ENCODE measurements at regions not wholly inside any gene's neighbourhood (a gene's known extent, or its start where the extent isn't known, plus 50 kb on each side); places are given as distances from the start of the nearest gene placed in this dataset.
A peak's percentile ranks its signal among the peaks of the same experiment; 100 is the strongest.

- no peaks in the 10 kb centered on the region for H3K36me3 ChIP-seq (ENCODE audit: control insufficient read depth, insufficient read depth, low read length, severe bottlenecking)
These were observed 53.8 kb downstream of the IER5 start for GRCh38 chr1:181142096-181142958.

DNA sequence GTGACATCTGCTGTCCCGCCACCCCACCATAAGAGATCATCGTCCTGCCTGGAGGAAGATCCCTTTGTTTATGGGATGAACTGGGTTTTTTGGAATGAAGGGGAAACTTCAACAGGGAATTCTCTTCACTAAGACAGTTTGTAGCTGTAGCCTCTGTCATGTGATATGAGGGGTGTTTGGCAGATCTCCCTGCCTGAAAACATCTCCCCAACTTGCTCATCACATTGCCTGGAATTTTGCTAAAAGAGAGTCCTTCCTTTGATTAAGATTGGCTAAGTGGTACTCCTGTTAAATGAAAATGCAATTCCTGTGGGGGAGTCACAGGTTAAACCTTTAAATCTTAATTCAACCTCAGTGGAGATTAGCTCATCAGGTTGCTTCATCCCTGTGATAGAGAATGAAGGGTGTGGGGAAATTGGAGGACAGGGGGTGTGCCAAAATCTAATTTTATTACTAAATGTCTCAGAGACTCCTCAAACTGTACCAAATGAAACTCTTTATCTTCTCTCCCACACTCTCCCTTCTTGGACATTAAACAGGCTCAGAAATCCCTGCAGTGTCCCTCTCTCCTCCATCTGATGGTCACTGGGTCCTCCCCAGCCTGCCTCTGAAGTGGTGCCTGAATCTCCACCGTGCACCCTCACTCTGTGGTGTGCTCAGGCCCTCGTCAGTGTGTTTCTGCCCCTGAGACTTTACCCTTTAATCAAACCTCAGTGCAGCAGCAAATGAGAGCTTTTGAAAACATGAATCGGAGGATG is 54.8 kb downstream of the IER5 start:
- no peak for DNase-seq (ENCODE audit: low read depth)
- no peaks in the 10 kb centered on the region for H3K27me3 ChIP-seq (replicated peaks; ENCODE audit: control insufficient read depth, insufficient read depth, low read length)
- no peak overlapping the region for H3K9ac ChIP-seq (ENCODE audit: low read length)
- H3K36me3 ChIP-seq (ENCODE audit: control insufficient read depth, insufficient read depth, low read length, severe bottlenecking), result no peaks in the 10 kb centered on the region
- peaks cover 7% of the 10 kb centered on the region for H3K9me3 ChIP-seq (ENCODE audit: control insufficient read depth, low read length)
- peaks cover 34% of the 10 kb centered on the region for H3K4me1 ChIP-seq (ENCODE audit: control insufficient read depth, insufficient read depth, low read length)
- H3K4me3 ChIP-seq (ENCODE audit: low read length), result no peak overlapping the region

More at GRCh38 chr1:181142096-181142958, 53.8 kb downstream of the IER5 start:
- Histone ChIP-seq H3K9ac (ENCODE audit: low read length) (peak overlapping the region; percentile 75), H3K4me3 (ENCODE audit: low read length) (peak overlapping the region; percentile 65), H3K9me3 (ENCODE audit: control insufficient read depth, low read length) (peaks cover 7% of the 10 kb centered on the region), H3K27me3 (replicated peaks; ENCODE audit: control insufficient read depth, insufficient read depth, low read length) (no peaks in the 10 kb centered on the region), H3K4me1 (ENCODE audit: control insufficient read depth, insufficient read depth, low read length) (peaks cover 34% of the 10 kb centered on the region)
- DNase-seq (ENCODE audit: low read depth), result peak; percentile 94

DNA sequence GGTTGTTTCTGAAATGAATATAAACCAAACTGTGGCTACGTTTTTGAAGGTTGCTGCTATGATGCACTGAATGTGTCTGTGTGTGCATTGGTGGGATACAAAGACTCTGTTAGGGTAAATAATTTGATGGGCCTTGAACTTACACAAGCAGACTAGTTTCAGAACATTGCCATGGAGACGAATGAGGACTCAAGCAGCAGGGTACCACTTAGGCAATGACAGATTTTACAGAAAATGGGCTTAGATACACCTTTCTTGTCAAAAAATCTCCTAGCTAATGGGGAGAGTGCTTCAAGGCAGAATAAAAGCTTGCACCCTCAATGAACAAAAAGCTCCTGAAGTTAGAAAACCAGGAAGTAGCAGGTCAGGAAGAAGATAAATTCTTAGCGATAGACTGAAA is 55.7 kb downstream of the IER5 start:
- no peaks in the 10 kb centered on the region for H3K36me3 ChIP-seq (ENCODE audit: control insufficient read depth, insufficient read depth, low read length, severe bottlenecking)
- H3K27me3 ChIP-seq (replicated peaks; ENCODE audit: control insufficient read depth, insufficient read depth, low read length), result no peaks in the 10 kb centered on the region
- no peak for DNase-seq (ENCODE audit: low read depth)
- no peak overlapping the region for H3K9ac ChIP-seq (ENCODE audit: low read length)
- H3K4me3 ChIP-seq (ENCODE audit: low read length), result no peak overlapping the region
- H3K4me1 ChIP-seq (ENCODE audit: control insufficient read depth, insufficient read depth, low read length), result peaks cover 34% of the 10 kb centered on the region
- peaks cover 7% of the 10 kb centered on the region for H3K9me3 ChIP-seq (ENCODE audit: control insufficient read depth, low read length)

DNA sequence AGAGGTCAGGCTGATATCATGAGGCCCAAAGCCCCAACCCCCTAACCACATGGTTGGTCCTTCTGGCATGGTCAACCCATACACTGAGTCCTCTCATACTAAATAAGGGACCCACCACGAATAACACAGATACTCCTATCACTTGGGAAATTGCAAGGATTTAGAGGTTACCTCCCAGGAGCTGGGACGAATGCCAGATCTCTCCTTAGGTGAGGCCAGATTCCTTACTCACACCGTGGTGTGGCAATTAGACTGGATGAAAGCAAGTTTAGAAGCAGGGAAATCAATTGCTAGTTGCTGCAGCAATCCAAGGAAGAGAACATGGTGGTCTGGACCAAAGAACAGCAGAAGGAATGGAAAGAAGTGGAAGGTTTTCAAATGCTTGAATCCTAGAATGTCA is 60.1 kb downstream of the IER5 start:
- H3K9ac ChIP-seq (ENCODE audit: low read length), result no peak overlapping the region
- no peak for DNase-seq (ENCODE audit: low read depth)
- H3K27me3 ChIP-seq (replicated peaks; ENCODE audit: control insufficient read depth, insufficient read depth, low read length), result no peaks in the 10 kb centered on the region
- peaks cover 7% of the 10 kb centered on the region for H3K9me3 ChIP-seq (ENCODE audit: control insufficient read depth, low read length)
- H3K4me3 ChIP-seq (ENCODE audit: low read length), result no peak overlapping the region
- H3K4me1 ChIP-seq (ENCODE audit: control insufficient read depth, insufficient read depth, low read length), result peaks cover 25% of the 10 kb centered on the region
- H3K36me3 ChIP-seq (ENCODE audit: control insufficient read depth, insufficient read depth, low read length, severe bottlenecking), result no peaks in the 10 kb centered on the region

- no peak for DNase-seq (ENCODE audit: low read depth)
- Histone ChIP-seq H3K4me1 (ENCODE audit: control insufficient read depth, insufficient read depth, low read length) (peaks cover 26% of the 10 kb centered on the region), H3K4me3 (ENCODE audit: low read length) (no peak overlapping the region)
These were observed 61.0 kb downstream of the IER5 start for GRCh38 chr1:181149326-181150125.

DNA sequence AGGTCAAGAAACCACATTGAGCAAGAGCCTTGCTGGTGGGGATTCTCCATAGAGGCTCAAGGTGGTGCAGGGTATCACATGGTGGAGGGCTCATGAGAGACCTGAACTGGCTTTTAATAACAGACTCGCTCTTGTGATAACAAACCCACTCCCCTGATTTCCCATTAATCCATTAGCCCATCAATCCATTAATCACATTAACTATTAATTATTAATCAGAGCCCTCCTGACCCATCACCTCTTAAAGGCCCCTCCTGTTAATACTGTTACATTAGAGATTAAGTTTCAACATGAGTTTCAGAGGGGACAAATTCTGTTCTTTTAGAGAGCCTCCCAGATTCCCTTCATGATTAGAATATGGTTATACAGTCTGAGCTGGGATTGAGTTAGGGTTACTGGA is 61.8 kb downstream of the IER5 start:
- no peak overlapping the region for H3K4me3 ChIP-seq (ENCODE audit: low read length)
- peaks cover 26% of the 10 kb centered on the region for H3K4me1 ChIP-seq (ENCODE audit: control insufficient read depth, insufficient read depth, low read length)
- H3K27me3 ChIP-seq (replicated peaks; ENCODE audit: control insufficient read depth, insufficient read depth, low read length), result no peaks in the 10 kb centered on the region
- H3K9ac ChIP-seq (ENCODE audit: low read length), result no peak overlapping the region
- H3K9me3 ChIP-seq (ENCODE audit: control insufficient read depth, low read length), result peaks cover 7% of the 10 kb centered on the region
- no peaks in the 10 kb centered on the region for H3K36me3 ChIP-seq (ENCODE audit: control insufficient read depth, insufficient read depth, low read length, severe bottlenecking)
- no peak for DNase-seq (ENCODE audit: low read depth)

More at GRCh38 chr1:181149326-181150125, 61.0 kb downstream of the IER5 start:
- H3K36me3 ChIP-seq (ENCODE audit: control insufficient read depth, insufficient read depth, low read length, severe bottlenecking), result no peaks in the 10 kb centered on the region
- no peaks in the 10 kb centered on the region for H3K27me3 ChIP-seq (replicated peaks; ENCODE audit: control insufficient read depth, insufficient read depth, low read length)
- H3K9ac ChIP-seq (ENCODE audit: low read length), result no peak overlapping the region
- H3K9me3 ChIP-seq (ENCODE audit: control insufficient read depth, low read length), result peaks cover 7% of the 10 kb centered on the region

- peaks cover 26% of the 10 kb centered on the region for H3K4me1 ChIP-seq (ENCODE audit: control insufficient read depth, insufficient read depth, low read length)
- no peak overlapping the region for H3K4me3 ChIP-seq (ENCODE audit: low read length)
- H3K9ac ChIP-seq (ENCODE audit: low read length), result no peak overlapping the region
- H3K9me3 ChIP-seq (ENCODE audit: control insufficient read depth, low read length), result peaks cover 5% of the 10 kb centered on the region
- H3K36me3 ChIP-seq (ENCODE audit: control insufficient read depth, insufficient read depth, low read length, severe bottlenecking), result no peaks in the 10 kb centered on the region
- H3K27me3 ChIP-seq (replicated peaks; ENCODE audit: control insufficient read depth, insufficient read depth, low read length), result no peaks in the 10 kb centered on the region
- DNase-seq (ENCODE audit: low read depth), result no peak
These were observed 62.3 kb downstream of the IER5 start for GRCh38 chr1:181150842-181151241.

- H3K4me3 ChIP-seq (ENCODE audit: low read length), result no peak overlapping the region
- no peaks in the 10 kb centered on the region for H3K27me3 ChIP-seq (replicated peaks; ENCODE audit: control insufficient read depth, insufficient read depth, low read length)
- DNase-seq (ENCODE audit: low read depth), result no peak
- no peaks in the 10 kb centered on the region for H3K9me3 ChIP-seq (ENCODE audit: control insufficient read depth, low read length)
- H3K36me3 ChIP-seq (ENCODE audit: control insufficient read depth, insufficient read depth, low read length, severe bottlenecking), result no peaks in the 10 kb centered on the region
- peaks cover 26% of the 10 kb centered on the region for H3K4me1 ChIP-seq (ENCODE audit: control insufficient read depth, insufficient read depth, low read length)
- H3K9ac ChIP-seq (ENCODE audit: low read length), result peak overlapping the region; percentile 67
These were observed 63.2 kb downstream of the IER5 start for GRCh38 chr1:181151378-181152326.

- H3K9ac ChIP-seq (ENCODE audit: low read length), result peak overlapping the region; percentile 67
- H3K27me3 ChIP-seq (replicated peaks; ENCODE audit: control insufficient read depth, insufficient read depth, low read length), result no peaks in the 10 kb centered on the region
- no peak overlapping the region for H3K4me3 ChIP-seq (ENCODE audit: low read length)
- peak; percentile 64 for DNase-seq (ENCODE audit: low read depth)
- no peaks in the 10 kb centered on the region for H3K9me3 ChIP-seq (ENCODE audit: control insufficient read depth, low read length)
- peaks cover 26% of the 10 kb centered on the region for H3K4me1 ChIP-seq (ENCODE audit: control insufficient read depth, insufficient read depth, low read length)
- no peaks in the 10 kb centered on the region for H3K36me3 ChIP-seq (ENCODE audit: control insufficient read depth, insufficient read depth, low read length, severe bottlenecking)
These were observed 64.6 kb downstream of the IER5 start for GRCh38 chr1:181152892-181153633.

- Histone ChIP-seq H3K4me3 (ENCODE audit: low read length) (no peak overlapping the region), H3K9ac (ENCODE audit: low read length) (peak overlapping the region; percentile 67), H3K27me3 (replicated peaks; ENCODE audit: control insufficient read depth, insufficient read depth, low read length) (no peaks in the 10 kb centered on the region), H3K9me3 (ENCODE audit: control insufficient read depth, low read length) (no peaks in the 10 kb centered on the region), H3K4me1 (ENCODE audit: control insufficient read depth, insufficient read depth, low read length) (peaks cover 26% of the 10 kb centered on the region), H3K36me3 (ENCODE audit: control insufficient read depth, insufficient read depth, low read length, severe bottlenecking) (no peaks in the 10 kb centered on the region)
- DNase-seq (ENCODE audit: low read depth), result no peak
These were observed 65.1 kb downstream of the IER5 start for GRCh38 chr1:181153634-181153961.
